Stimulated activated CD4-positive, alpha-beta T cell treated with anti-CD3 and anti-CD28 coated beads, Interleukin-15, amount 100 ng/mL, for 24 hours (primary cell): ENCODE measurements at regions not wholly inside any gene's neighbourhood (a gene's known extent, or its start where the extent isn't known, plus 50 kb on each side); places are given as distances from the start of the nearest gene placed in this dataset.
A peak's percentile ranks its signal among the peaks of the same experiment; 100 is the strongest.
"Not testable (repeated sequence)": the region's sequence is repeated elsewhere in the genome, so short reads cannot be mapped to it uniquely, and the experiment has no call there.

Source experiments
- DNase-seq: peaks from one replicate; pipeline ENCODE4 v3.0.0-alpha.2; 2020

GRCh38 chr2:147351784-147352183 is 493.0 kb upstream of the ACVR2A start:
- DNase-seq = no peak

GRCh38 chr2:147348931-147349555 is 495.8 kb upstream of the ACVR2A start:
- no peak for DNase-seq

GRCh38 chr2:147346142-147346541 is 498.7 kb upstream of the ACVR2A start:
- no peak for DNase-seq

GRCh38 chr2:147345246-147345645 is 499.6 kb upstream of the ACVR2A start:
- no peak for DNase-seq

GRCh38 chr2:147342329-147342728 is 502.5 kb upstream of the ACVR2A start:
- DNase-seq = no peak

- peak; percentile 57 for DNase-seq
These were observed 512.9 kb upstream of the ACVR2A start for GRCh38 chr2:147331790-147332419.

GRCh38 chr2:147330925-147331324 is 513.9 kb upstream of the ACVR2A start:
- no peak for DNase-seq

GRCh38 chr2:147327613-147328012 is 517.2 kb upstream of the ACVR2A start:
- DNase-seq = peak; percentile 41

GRCh38 chr2:147325990-147326389 is 518.8 kb upstream of the ACVR2A start:
- no peak for DNase-seq

GRCh38 chr2:147320146-147320545 is 524.7 kb upstream of the ACVR2A start:
- no peak for DNase-seq

- no peak for DNase-seq
These were observed 533.8 kb upstream of the ACVR2A start for GRCh38 chr2:147311058-147311430.

- DNase-seq = no peak
These were observed 534.3 kb upstream of the ACVR2A start for GRCh38 chr2:147310335-147311057.

- DNase-seq = peak; percentile 28
These were observed 547.0 kb upstream of the ACVR2A start for GRCh38 chr2:147297820-147298219.

- no peak for DNase-seq
These were observed 549.9 kb upstream of the ACVR2A start for GRCh38 chr2:147294825-147295392.

GRCh38 chr2:147293991-147294824 is 550.6 kb upstream of the ACVR2A start:
- DNase-seq = no peak

GRCh38 chr2:147288131-147288530 is 556.7 kb upstream of the ACVR2A start:
- peak; percentile 10 for DNase-seq

GRCh38 chr2:147275943-147276342 is 568.9 kb upstream of the ACVR2A start:
- DNase-seq = peak; percentile 13

GRCh38 chr2:147273628-147274027 is 571.2 kb upstream of the ACVR2A start:
- DNase-seq = no peak

GRCh38 chr2:147273106-147273505 is 571.7 kb upstream of the ACVR2A start:
- DNase-seq = no peak

GRCh38 chr2:147269581-147269980 is 575.2 kb upstream of the ACVR2A start:
- not testable (repeated sequence) for DNase-seq

- no peak for DNase-seq
These were observed 584.6 kb upstream of the ACVR2A start for GRCh38 chr2:147260241-147260640.

- DNase-seq = no peak
These were observed 589.0 kb upstream of the ACVR2A start for GRCh38 chr2:147255812-147256211.
